ENCODE measurements at regions not wholly inside any gene's neighbourhood (a gene's known extent, or its start where the extent isn't known, plus 50 kb on each side); places are given as distances from the start of the nearest gene placed in this dataset.

DNA sequence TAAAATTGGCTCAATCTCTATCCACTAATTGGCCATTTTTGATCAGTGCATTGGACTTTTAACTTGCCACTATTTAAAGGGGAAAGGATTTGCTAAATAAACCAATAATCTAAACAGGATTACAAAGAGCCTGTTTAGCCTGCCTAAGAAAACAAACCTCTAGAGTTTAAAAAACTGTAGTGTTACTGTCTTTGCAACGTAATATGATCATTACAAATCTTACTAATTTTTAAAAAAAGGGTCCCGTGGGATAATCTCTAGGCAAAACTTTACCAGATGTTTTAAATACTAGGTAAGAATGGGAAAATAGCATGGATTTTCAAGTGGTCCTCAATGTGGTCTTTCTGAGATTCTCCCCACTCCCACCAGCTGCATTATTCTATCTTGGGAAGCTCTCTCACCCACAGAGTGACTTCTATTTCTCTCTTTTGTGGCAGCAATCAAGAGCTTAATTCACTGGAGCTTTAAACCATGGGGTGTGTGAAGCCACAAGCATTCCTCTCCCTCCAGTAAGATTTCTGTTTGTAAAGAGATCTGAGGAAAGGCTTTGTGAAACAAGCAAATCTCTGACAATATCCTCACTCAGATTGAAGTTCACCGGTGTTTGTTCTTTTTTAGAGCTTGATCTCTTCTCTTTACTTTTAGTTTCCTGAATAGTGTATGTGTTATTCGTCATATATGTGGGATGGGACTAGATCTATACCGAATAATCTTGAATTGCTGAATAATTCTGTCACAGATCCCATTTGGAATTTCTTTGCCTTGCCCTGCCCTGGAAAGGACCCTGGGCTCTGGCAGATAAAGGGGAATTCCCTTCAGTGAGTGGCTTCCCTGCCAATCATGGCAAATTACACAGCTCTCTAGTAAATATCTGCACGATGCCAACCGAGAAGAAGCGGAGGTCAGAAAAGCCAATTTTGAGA, 132.2 kb downstream of the TLR5 start:
- 16% methylated on average over 2 of the region's 8 CpGs for WGBS (ENCODE audit: insufficient coverage, low lambda C conversion rate)

GRCh38 chr1:223011505-223011856, 131.6 kb downstream of the TLR5 start:
- 53% methylated on average over 3 of the region's 5 CpGs for WGBS (ENCODE audit: insufficient coverage, low lambda C conversion rate)
- Histone ChIP-seq H3K27me3 (ENCODE audit: control insufficient read depth, insufficient read depth, low read length) (no peaks in the 10 kb centered on the region), H3K9me3 (ENCODE audit: control insufficient read depth, low read depth, low read length) (no peaks in the 10 kb centered on the region), H3K4me3 (ENCODE audit: low read length) (no peak overlapping the region), H3K27ac (ENCODE audit: low read length) (no peak overlapping the region), H3K4me1 (ENCODE audit: control insufficient read depth, insufficient read depth, low read length) (no peaks in the 10 kb centered on the region), H3K36me3 (ENCODE audit: control insufficient read depth, insufficient read depth, low read length) (no peaks in the 10 kb centered on the region)
- DNase-seq: no peak

More for the DNA sequence above, 132.2 kb downstream of the TLR5 start:
- Histone ChIP-seq H3K36me3 (ENCODE audit: control insufficient read depth, insufficient read depth, low read length) (peaks cover 4% of the 10 kb centered on the region), H3K4me1 (ENCODE audit: control insufficient read depth, insufficient read depth, low read length) (no peaks in the 10 kb centered on the region), H3K27me3 (ENCODE audit: control insufficient read depth, insufficient read depth, low read length) (no peaks in the 10 kb centered on the region), H3K4me3 (ENCODE audit: low read length) (no peak overlapping the region), H3K27ac (ENCODE audit: low read length) (no peak overlapping the region), H3K9me3 (ENCODE audit: control insufficient read depth, low read depth, low read length) (no peaks in the 10 kb centered on the region)
- peak in 1 of 2 donors; percentile 31 for DNase-seq

GRCh38 chr1:223012176-223012788, 130.8 kb downstream of the TLR5 start:
- Histone ChIP-seq H3K27ac (ENCODE audit: low read length) (no peak overlapping the region), H3K36me3 (ENCODE audit: control insufficient read depth, insufficient read depth, low read length) (no peaks in the 10 kb centered on the region), H3K9me3 (ENCODE audit: control insufficient read depth, low read depth, low read length) (no peaks in the 10 kb centered on the region), H3K4me3 (ENCODE audit: low read length) (no peak overlapping the region), H3K4me1 (ENCODE audit: control insufficient read depth, insufficient read depth, low read length) (no peaks in the 10 kb centered on the region), H3K27me3 (ENCODE audit: control insufficient read depth, insufficient read depth, low read length) (no peaks in the 10 kb centered on the region)
- 81% methylated on average over 2 of the region's 6 CpGs for WGBS (ENCODE audit: insufficient coverage, low lambda C conversion rate)
- no peak for DNase-seq

DNA sequence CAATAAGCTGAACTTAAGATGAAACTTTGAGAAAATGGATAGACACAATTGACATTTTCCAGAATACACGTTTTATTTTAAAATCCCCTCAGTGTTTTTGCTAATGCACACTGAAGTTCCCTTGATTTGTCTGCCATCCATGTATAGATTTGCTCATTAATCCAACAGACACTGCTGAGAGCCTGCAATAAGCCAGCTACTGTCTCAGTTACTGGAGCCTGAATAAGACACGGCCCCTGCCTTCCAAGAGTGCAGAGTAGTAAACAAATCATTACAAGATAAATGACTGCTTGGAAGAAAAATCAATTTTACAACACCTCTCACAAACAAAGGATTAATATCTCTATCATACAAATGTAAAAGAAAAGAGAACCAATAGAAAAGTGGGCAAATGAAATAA, 130.1 kb downstream of the TLR5 start:
- WGBS (ENCODE audit: insufficient coverage, low lambda C conversion rate): no CpG with 5 or more reads among the region's 2 CpGs
- H3K27me3 ChIP-seq (ENCODE audit: control insufficient read depth, insufficient read depth, low read length): no peaks in the 10 kb centered on the region
- no peak for DNase-seq
- no peak overlapping the region for H3K27ac ChIP-seq (ENCODE audit: low read length)
- H3K4me1 ChIP-seq (ENCODE audit: control insufficient read depth, insufficient read depth, low read length): no peaks in the 10 kb centered on the region
- H3K4me3 ChIP-seq (ENCODE audit: low read length): no peak overlapping the region
- H3K36me3 ChIP-seq (ENCODE audit: control insufficient read depth, insufficient read depth, low read length): no peaks in the 10 kb centered on the region
- H3K9me3 ChIP-seq (ENCODE audit: control insufficient read depth, low read depth, low read length): no peaks in the 10 kb centered on the region

DNA sequence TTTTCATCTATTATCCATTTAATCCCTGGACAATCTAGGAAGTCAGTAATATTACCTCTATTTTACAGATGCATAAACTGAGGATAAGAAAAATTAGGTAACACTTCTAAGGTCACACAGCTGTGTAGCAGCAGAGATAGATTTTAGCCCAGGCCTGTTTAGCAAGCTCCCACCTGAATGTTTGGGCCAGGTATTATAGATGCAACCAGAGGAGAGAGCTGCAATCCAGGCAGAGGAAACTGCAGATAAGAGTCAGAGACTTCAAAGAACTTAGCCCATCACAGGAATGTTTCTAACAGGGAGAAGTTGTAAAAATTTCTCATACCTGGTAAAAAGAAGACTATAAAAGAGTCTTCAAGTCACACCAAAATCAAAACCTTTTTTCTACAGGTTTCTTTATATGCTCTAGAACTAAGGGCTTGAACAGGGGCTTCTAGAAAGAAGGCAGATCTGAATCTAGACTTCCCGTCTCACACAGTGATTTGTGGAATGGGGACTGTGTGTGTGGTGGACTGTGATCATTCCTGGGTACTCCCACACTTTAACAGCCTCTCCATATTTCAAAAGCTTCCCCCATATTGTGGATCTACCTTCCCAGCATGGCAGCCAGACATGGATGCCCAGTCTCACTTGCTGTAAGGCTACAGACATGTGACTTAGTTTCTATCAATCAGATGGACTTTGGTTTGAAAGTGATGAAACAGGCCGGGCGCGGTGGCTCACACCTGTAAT, 128.7 kb downstream of the TLR5 start:
- Histone ChIP-seq H3K4me3 (ENCODE audit: low read length) (no peak overlapping the region), H3K4me1 (ENCODE audit: control insufficient read depth, insufficient read depth, low read length) (no peaks in the 10 kb centered on the region), H3K36me3 (ENCODE audit: control insufficient read depth, insufficient read depth, low read length) (no peaks in the 10 kb centered on the region), H3K9me3 (ENCODE audit: control insufficient read depth, low read depth, low read length) (no peaks in the 10 kb centered on the region), H3K27me3 (ENCODE audit: control insufficient read depth, insufficient read depth, low read length) (no peaks in the 10 kb centered on the region), H3K27ac (ENCODE audit: low read length) (no peak overlapping the region)
- WGBS (ENCODE audit: insufficient coverage, low lambda C conversion rate): no CpG with 5 or more reads among the region's 4 CpGs
- DNase-seq: no peak

GRCh38 chr1:223016381-223016780, 126.7 kb downstream of the TLR5 start:
- no peaks in the 10 kb centered on the region for H3K27me3 ChIP-seq (ENCODE audit: control insufficient read depth, insufficient read depth, low read length)
- H3K36me3 ChIP-seq (ENCODE audit: control insufficient read depth, insufficient read depth, low read length): no peaks in the 10 kb centered on the region
- no CpG with 5 or more reads among the region's 1 CpG for WGBS (ENCODE audit: insufficient coverage, low lambda C conversion rate)
- no peak overlapping the region for H3K4me3 ChIP-seq (ENCODE audit: low read length)
- no peak overlapping the region for H3K27ac ChIP-seq (ENCODE audit: low read length)
- no peaks in the 10 kb centered on the region for H3K4me1 ChIP-seq (ENCODE audit: control insufficient read depth, insufficient read depth, low read length)
- no peak for DNase-seq
- no peaks in the 10 kb centered on the region for H3K9me3 ChIP-seq (ENCODE audit: control insufficient read depth, low read depth, low read length)

DNA sequence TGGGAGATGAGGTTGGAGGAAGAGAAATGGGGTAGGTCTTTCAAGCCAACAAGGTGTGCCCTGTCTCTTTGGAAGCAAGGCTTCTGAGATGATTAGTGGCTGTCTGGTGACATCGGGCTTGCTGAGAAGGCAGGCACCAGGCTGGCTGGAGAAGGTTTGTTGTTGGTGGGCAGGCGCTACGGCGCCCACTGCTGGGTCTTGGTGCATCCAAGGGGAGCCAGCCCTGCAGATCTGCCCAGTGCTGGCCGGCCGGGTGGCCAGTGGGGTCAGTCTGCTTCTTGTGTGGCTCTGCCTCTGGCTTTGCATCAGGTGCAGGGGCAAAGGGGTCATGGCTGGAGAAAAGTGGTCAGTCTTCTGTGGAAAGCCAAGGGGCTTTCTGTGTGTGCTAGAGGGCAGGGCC, 126.2 kb downstream of the TLR5 start:
- no peak for DNase-seq
- Histone ChIP-seq H3K4me3 (ENCODE audit: low read length) (no peak overlapping the region), H3K27ac (ENCODE audit: low read length) (no peak overlapping the region), H3K36me3 (ENCODE audit: control insufficient read depth, insufficient read depth, low read length) (no peaks in the 10 kb centered on the region), H3K4me1 (ENCODE audit: control insufficient read depth, insufficient read depth, low read length) (no peaks in the 10 kb centered on the region), H3K27me3 (ENCODE audit: control insufficient read depth, insufficient read depth, low read length) (no peaks in the 10 kb centered on the region), H3K9me3 (ENCODE audit: control insufficient read depth, low read depth, low read length) (no peaks in the 10 kb centered on the region)
- no CpG with 5 or more reads among the region's 6 CpGs for WGBS (ENCODE audit: insufficient coverage, low lambda C conversion rate)

DNA sequence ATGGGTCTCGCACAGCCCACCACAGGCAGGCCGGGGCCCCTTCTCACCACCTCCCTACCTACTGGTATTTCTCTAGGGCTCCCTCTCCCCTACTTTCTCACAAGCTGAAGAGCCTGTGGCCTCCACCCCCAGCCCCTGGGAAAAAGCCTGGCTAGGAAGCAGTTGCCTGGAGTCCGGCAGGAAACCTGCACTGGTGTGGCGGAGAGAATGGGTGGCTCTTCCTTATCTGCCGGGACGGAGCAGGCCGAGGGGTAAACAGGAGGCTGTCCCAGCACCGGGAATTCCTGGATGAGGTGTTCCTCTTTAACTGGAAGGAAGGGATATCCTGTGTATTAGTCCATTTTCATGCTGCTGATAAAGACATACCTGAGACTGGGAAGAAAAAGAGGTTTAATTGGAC, 125.8 kb downstream of the TLR5 start:
- no peaks in the 10 kb centered on the region for H3K36me3 ChIP-seq (ENCODE audit: control insufficient read depth, insufficient read depth, low read length)
- H3K4me3 ChIP-seq (ENCODE audit: low read length): no peak overlapping the region
- DNase-seq: no peak
- H3K4me1 ChIP-seq (ENCODE audit: control insufficient read depth, insufficient read depth, low read length): no peaks in the 10 kb centered on the region
- no peaks in the 10 kb centered on the region for H3K27me3 ChIP-seq (ENCODE audit: control insufficient read depth, insufficient read depth, low read length)
- no peaks in the 10 kb centered on the region for H3K9me3 ChIP-seq (ENCODE audit: control insufficient read depth, low read depth, low read length)
- no CpG with 5 or more reads among the region's 8 CpGs for WGBS (ENCODE audit: insufficient coverage, low lambda C conversion rate)
- no peak overlapping the region for H3K27ac ChIP-seq (ENCODE audit: low read length)

DNA sequence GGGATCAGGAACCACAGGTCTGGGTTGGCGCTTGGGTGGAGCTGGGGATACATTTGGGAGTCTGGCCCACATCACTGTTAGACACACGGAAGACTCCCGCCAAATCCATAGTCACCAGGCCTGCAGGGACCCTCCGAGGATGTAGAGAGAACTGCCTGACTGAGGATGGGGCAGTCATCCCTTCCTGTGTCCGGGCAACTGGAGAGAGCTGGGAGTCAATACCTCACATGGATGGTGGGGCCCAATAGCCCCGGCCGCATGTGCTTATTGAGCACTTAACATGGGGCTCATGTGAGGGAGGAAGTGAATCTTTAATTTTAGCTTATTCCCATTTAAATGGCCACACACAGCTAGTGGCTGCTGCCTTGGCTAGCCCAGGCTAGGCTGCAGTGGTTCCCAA, 124.5 kb downstream of the TLR5 start:
- DNase-seq: no peak
- Histone ChIP-seq H3K27me3 (ENCODE audit: control insufficient read depth, insufficient read depth, low read length) (no peaks in the 10 kb centered on the region), H3K9me3 (ENCODE audit: control insufficient read depth, low read depth, low read length) (no peaks in the 10 kb centered on the region), H3K4me3 (ENCODE audit: low read length) (no peak overlapping the region), H3K27ac (ENCODE audit: low read length) (no peak overlapping the region), H3K4me1 (ENCODE audit: control insufficient read depth, insufficient read depth, low read length) (no peaks in the 10 kb centered on the region), H3K36me3 (ENCODE audit: control insufficient read depth, insufficient read depth, low read length) (no peaks in the 10 kb centered on the region)
- WGBS (ENCODE audit: insufficient coverage, low lambda C conversion rate): no CpG with 5 or more reads among the region's 7 CpGs

GRCh38 chr1:223019256-223019655, 123.8 kb downstream of the TLR5 start:
- Histone ChIP-seq H3K27ac (ENCODE audit: low read length) (no peak overlapping the region), H3K4me3 (ENCODE audit: low read length) (no peak overlapping the region), H3K27me3 (ENCODE audit: control insufficient read depth, insufficient read depth, low read length) (no peaks in the 10 kb centered on the region), H3K9me3 (ENCODE audit: control insufficient read depth, low read depth, low read length) (no peaks in the 10 kb centered on the region), H3K36me3 (ENCODE audit: control insufficient read depth, insufficient read depth, low read length) (no peaks in the 10 kb centered on the region), H3K4me1 (ENCODE audit: control insufficient read depth, insufficient read depth, low read length) (no peaks in the 10 kb centered on the region)
- DNase-seq: no peak
